H1 (cell line): ENCODE measurements at regions not wholly inside any gene's neighbourhood (a gene's known extent, or its start where the extent isn't known, plus 50 kb on each side); places are given as distances from the start of the nearest gene placed in this dataset.

Experiments
- CTCF ChIA-PET: fragments of 300-600 bp; sonication (Branson Sonifier 250); formaldehyde crosslinking; loops from one replicate; lab custom pipeline; 2021; ENCODE audit not compliant: partially characterized antibody; lab: Charles Lee
- POLR2A ChIA-PET: fragments of 300-600 bp; sonication (Branson Sonifier 250); formaldehyde crosslinking; loops from one replicate; lab custom pipeline; 2021; ENCODE audit warnings: inconsistent platforms; ENCODE audit not compliant: partially characterized antibody; lab: Charles Lee
- DNase-seq, 2 experiments: peaks; one replicate each; pipeline versions ENCODE4 v3.0.0 to v3.0.0-alpha.2; 2010 to 2022; ENCODE audit warnings: low spot score in 2 of 2, low read depth in 1 of 2, mixed read lengths in 1 of 2
- FAIRE-seq: peaks from 2 replicates; lab custom pipeline; 2011; peaks lifted over from hg19 to GRCh38; lab: Jason Lieb, UNC
- H2AFZ ChIP-seq: 2 replicates; pipeline ENCODE4 v1.8.1; 2012; ENCODE audit warnings: low read length, inconsistent platforms
- H2AK5ac ChIP-seq: 2 replicates; pipeline ENCODE4 v1.6.1; 2013; ENCODE audit warnings: low read depth, low read length
- H2BK120ac ChIP-seq: replicated peaks from 2 replicates; pipeline ENCODE3; 2013; ENCODE audit warnings: low read depth, low read length, inconsistent platforms
- H2BK12ac ChIP-seq: 2 replicates; pipeline ENCODE4 v1.6.1; 2013; ENCODE audit warnings: low read depth, low read length
- H2BK15ac ChIP-seq: 2 replicates; pipeline ENCODE4 v1.6.1; 2013; ENCODE audit warnings: low read length
- H2BK20ac ChIP-seq: 2 replicates; pipeline ENCODE4 v1.6.1; 2013; ENCODE audit warnings: low read length
- H2BK5ac ChIP-seq: 2 replicates; pipeline ENCODE4 v1.6.1; 2013; ENCODE audit warnings: low read depth, low read length
- H3K14ac ChIP-seq: 2 replicates; pipeline ENCODE4 v1.6.1; 2013; ENCODE audit warnings: inconsistent platforms; ENCODE audit not compliant: insufficient read length
- H3K18ac ChIP-seq: 2 replicates; pipeline ENCODE4 v1.6.1; 2013; ENCODE audit warnings: low read length; ENCODE audit errors: extremely low read depth
- H3K23ac ChIP-seq: 2 replicates; pipeline ENCODE4 v1.6.1; 2013; ENCODE audit warnings: inconsistent platforms; ENCODE audit not compliant: insufficient read length
- H3K23me2 ChIP-seq: 2 replicates; pipeline ENCODE4 v1.6.1; 2013; ENCODE audit warnings: low read depth, low read length
- H3K27ac ChIP-seq: 2 replicates; pipeline ENCODE4 v1.6.1; 2011; ENCODE audit warnings: low read depth, low read length, inconsistent platforms
- H3K27me3 ChIP-seq, 4 experiments: replicated peaks in 1 of 4; 1 replicate in 1 of 4; 2 replicates in 3 of 4; pipeline versions ENCODE4 v1.6.1 to v1.8.1; 2011 to 2013; ENCODE audit warnings: low read length in 3 of 4, mild to moderate bottlenecking in 3 of 4, inconsistent platforms in 2 of 4, mixed read lengths in 2 of 4, moderate library complexity in 1 of 4; ENCODE audit not compliant: control insufficient read depth in 3 of 4, insufficient read depth in 3 of 4; ENCODE audit errors: extremely low read depth in 1 of 4
- H3K36me3 ChIP-seq, 4 experiments: 2 replicates each; pipeline versions ENCODE4 v1.6.1 to v1.8.1; 2011 to 2013; ENCODE audit warnings: mild to moderate bottlenecking in 4 of 4, low read length in 3 of 4, moderate library complexity in 2 of 4, control low read depth in 1 of 4, inconsistent platforms in 1 of 4; ENCODE audit not compliant: insufficient read depth in 4 of 4, control insufficient read depth in 2 of 4
- H3K4ac ChIP-seq: replicated peaks from 2 replicates; pipeline ENCODE3; 2013; ENCODE audit warnings: low read length, low read depth, mixed read lengths, inconsistent platforms; ENCODE audit not compliant: insufficient read length
- H3K4me1 ChIP-seq, 4 experiments: replicated peaks in 1 of 4; 1 replicate in 1 of 4; 2 replicates in 3 of 4; pipeline versions ENCODE4 v1.6.1 to v1.8.1; 2011 to 2013; ENCODE audit warnings: low read length in 3 of 4, inconsistent platforms in 2 of 4, mixed read lengths in 1 of 4; ENCODE audit not compliant: insufficient read depth in 4 of 4, control insufficient read depth in 3 of 4
- H3K4me2 ChIP-seq, 2 experiments: 2 replicates each; pipeline versions ENCODE4 v1.6.1 to v1.8.1; 2011 to 2013; ENCODE audit warnings: low read depth in 2 of 2, low read length in 2 of 2, control low read depth in 1 of 2, inconsistent platforms in 1 of 2, mild to moderate bottlenecking in 1 of 2; ENCODE audit not compliant: insufficient read depth in 1 of 2
- H3K4me3 ChIP-seq, 4 experiments: fragments of 200-600, 300-600 bp in 1 of 4; sonication (generic), shearing (Covaris generic), sonication (Bioruptor Twin) in 1 of 4; 2 replicates each; pipeline versions ENCODE4 v1.5.1 to v1.8.1; 2011 to 2016; ENCODE audit warnings: low read length in 4 of 4, low read depth in 3 of 4, control low read depth in 2 of 4, inconsistent platforms in 2 of 4, mild to moderate bottlenecking in 2 of 4, mixed read lengths in 1 of 4, moderate library complexity in 1 of 4; ENCODE audit not compliant: insufficient read depth in 2 of 4; ENCODE audit errors: extremely low read depth in 1 of 4
- H3K56ac ChIP-seq: replicated peaks from 2 replicates; pipeline ENCODE3; 2013; ENCODE audit warnings: low read depth, mild to moderate bottlenecking, mixed read lengths, low read length, inconsistent platforms; ENCODE audit not compliant: insufficient read length
- H3K79me1 ChIP-seq: 2 replicates; pipeline ENCODE4 v1.6.1; 2013; ENCODE audit warnings: low read depth, low read length, control low read depth
- H3K79me2 ChIP-seq, 2 experiments: 2 replicates each; pipeline versions ENCODE4 v1.6.1 to v1.8.1; 2012 to 2013; ENCODE audit warnings: low read length in 2 of 2, mild to moderate bottlenecking in 2 of 2, inconsistent platforms in 1 of 2; ENCODE audit not compliant: insufficient read depth in 2 of 2, control insufficient read depth in 1 of 2
- H3K9ac ChIP-seq, 4 experiments: replicated peaks in 1 of 4; 1 replicate in 1 of 4; 2 replicates in 3 of 4; pipeline versions ENCODE4 v1.6.1 to v1.8.1; 2011 to 2013; ENCODE audit warnings: low read depth in 3 of 4, low read length in 3 of 4, control low read depth in 2 of 4, mild to moderate bottlenecking in 2 of 4, moderate library complexity in 2 of 4, inconsistent platforms in 1 of 4; ENCODE audit errors: extremely low read depth in 1 of 4
- H3K9me3 ChIP-seq, 2 experiments: 2 replicates each; pipeline versions ENCODE4 v1.6.1 to v1.8.1; 2012 to 2013; ENCODE audit warnings: mild to moderate bottlenecking in 2 of 2, moderate library complexity in 2 of 2, control low read depth in 1 of 2, inconsistent platforms in 1 of 2, low read depth in 1 of 2, low read length in 1 of 2, mixed read lengths in 1 of 2; ENCODE audit not compliant: insufficient read depth in 2 of 2
- H4K20me1 ChIP-seq, 2 experiments: replicated peaks in 1 of 2; 2 replicates each; pipeline versions ENCODE3 to v1.8.1; 2011 to 2013; ENCODE audit warnings: inconsistent platforms in 2 of 2, low read length in 2 of 2, mild to moderate bottlenecking in 1 of 2; ENCODE audit not compliant: insufficient read depth in 2 of 2, control insufficient read depth in 1 of 2
- H4K5ac ChIP-seq: 2 replicates; pipeline ENCODE4 v1.6.1; 2013; ENCODE audit warnings: low read length, low read depth, mixed read lengths, inconsistent platforms; ENCODE audit not compliant: insufficient read length
- H4K8ac ChIP-seq: 2 replicates; pipeline ENCODE4 v1.8.0; 2013; ENCODE audit warnings: mild to moderate bottlenecking, moderate library complexity, low read length, inconsistent platforms; ENCODE audit not compliant: insufficient read depth; ENCODE audit errors: extremely low read depth
- H4K91ac ChIP-seq: replicated peaks from 2 replicates; pipeline ENCODE3; 2013; ENCODE audit warnings: low read length, mixed read lengths, inconsistent platforms; ENCODE audit not compliant: insufficient read length
- CTBP2 ChIP-seq: IDR thresholded peaks from 2 replicates; pipeline ENCODE4 v1.7.0; 2011; ENCODE audit warnings: borderline replicate concordance, mild to moderate bottlenecking, moderate library complexity, mixed read lengths, low read length; ENCODE audit not compliant: insufficient read depth, insufficient read length
- HDAC2 ChIP-seq, 2 experiments: fragments of 300-600 bp in 1 of 2; sonication (generic) in 1 of 2; IDR thresholded peaks; 2 replicates each; pipeline ENCODE4 v1.6.1; 2011 to 2012; ENCODE audit warnings: low read depth in 2 of 2, low read length in 2 of 2, mild to moderate bottlenecking in 2 of 2, moderate library complexity in 2 of 2, borderline replicate concordance in 1 of 2, inconsistent platforms in 1 of 2
- PHF8 ChIP-seq: fragments of 200-600 bp; sonication (generic); conservative IDR thresholded peaks from 2 replicates; pipeline ENCODE4 v1.7.1; 2012; ENCODE audit warnings: low read depth, mild to moderate bottlenecking, inconsistent platforms, low read length, moderate library complexity
- SP4 ChIP-seq: IDR thresholded peaks from 2 replicates; pipeline ENCODE4 v1.6.1; 2012; ENCODE audit warnings: low read length, inconsistent platforms
- USF2 ChIP-seq: IDR thresholded peaks from 2 replicates; pipeline ENCODE4 v1.6.1; 2011; ENCODE audit warnings: low read length, improper control_type of control experiment
- WGBS, 2 experiments: shearing (Covaris generic) in 1 of 2; methylation state at CpG; one replicate each; pipeline versions ENCODE4 v1.1.6 to v1.1.7; 2013 to 2015; ENCODE audit warnings: low lambda C conversion rate in 2 of 2, mixed read lengths in 2 of 2, inconsistent platforms in 1 of 2, low coverage in 1 of 2, missing lambda C conversion rate in 1 of 2; ENCODE audit not compliant: insufficient replicate concordance in 2 of 2, insufficient coverage in 1 of 2, insufficient read length in 1 of 2; ENCODE audit errors: extremely low coverage in 1 of 2, missing lambda C conversion rate in 1 of 2; 5-methylcytosine and 5-hydroxymethylcytosine counted together

- H2BK5ac ChIP-seq = no peak overlapping the region
- no peak overlapping the region for H4K5ac ChIP-seq
- no peak overlapping the region for H3K4ac ChIP-seq
- H3K14ac ChIP-seq = no peak overlapping the region
- POLR2A ChIA-PET = no interaction called here
- H2BK120ac ChIP-seq = no peak overlapping the region
- no peak overlapping the region for H2BK12ac ChIP-seq
- no peak overlapping the region for H3K9ac ChIP-seq
- H3K4me3 ChIP-seq = no peak overlapping the region
- TF ChIP-seq HDAC2 (IDR thresholded peaks at IDR 0.05; ENCODE audit: borderline replicate concordance in 1 of 2, low read depth in 2 of 2, low read length in 2 of 2) (no peak), SP4 (no peak), CTBP2 (no peak), USF2 (no peak), PHF8 (no peak)
- no peaks in the 10 kb centered on the region for H4K20me1 ChIP-seq
- H2BK20ac ChIP-seq = no peak overlapping the region
- 98% methylated on average over 3 of the region's 3 CpGs; no CpG with 5 or more reads in 1 of the 2 experiments for WGBS, 2 experiments
- H3K18ac ChIP-seq = no peak overlapping the region
- H3K27ac ChIP-seq = no peak overlapping the region
- FAIRE-seq (no peak), DNase-seq (no peak)
- H3K23me2 ChIP-seq = no peaks in the 10 kb centered on the region
- H3K4me2 ChIP-seq = no peak overlapping the region
- no peaks in the 10 kb centered on the region for H3K79me1 ChIP-seq
- no peak overlapping the region for H2AK5ac ChIP-seq
- H2BK15ac ChIP-seq = no peak overlapping the region
- H3K27me3 ChIP-seq = no peaks in the 10 kb centered on the region
- CTCF ChIA-PET = interaction anchor here (0.8 kb wide), 1 partner anchor 11 kb away, joined by 3 read pairs; no protein-coding TSS in a partner anchor
- H4K91ac ChIP-seq = no peak overlapping the region
- no peaks in the 10 kb centered on the region for H3K79me2 ChIP-seq
- peaks cover 0 to 4% (median 0%) of the 10 kb centered on the region in 4 experiments; a peak in 1 of 7 replicates for H3K4me1 ChIP-seq
- H2AFZ ChIP-seq = no peak overlapping the region
- H3K9me3 ChIP-seq = peaks cover 8 to 22% of the 10 kb centered on the region in 2 experiments; a peak in 3 of 4 replicates
- no peak overlapping the region for H3K56ac ChIP-seq
- H3K23ac ChIP-seq = no peak overlapping the region
- peaks cover 0 to 3% (median 0%) of the 10 kb centered on the region in 4 experiments; a peak in 1 of 8 replicates for H3K36me3 ChIP-seq
- no peak overlapping the region for H4K8ac ChIP-seq
These were observed 203.5 kb downstream of the PPARGC1A start for GRCh38 chr4:23686169-23686897.
